ENCODE measurements at regions not wholly inside any gene's neighbourhood (a gene's known extent, or its start where the extent isn't known, plus 50 kb on each side); places are given as distances from the start of the nearest gene placed in this dataset.

GRCh38 chr6:43965628-43966373, 161.5 kb downstream of the MRPL14 start:
- DNase-seq: no peak

- no peak for DNase-seq
Observed at GRCh38 chr6:43964659-43965570, 162.3 kb downstream of the MRPL14 start.

- DNase-seq: no peak
Observed at GRCh38 chr6:43963877-43964658, 163.2 kb downstream of the MRPL14 start.

GRCh38 chr6:43963203-43963602, 164.0 kb downstream of the MRPL14 start:
- DNase-seq: no peak

- DNase-seq: no peak
Observed at GRCh38 chr6:43962458-43962857, 164.8 kb downstream of the MRPL14 start.

- no peak for DNase-seq
Observed at GRCh38 chr6:43957273-43957672, 170.0 kb downstream of the MRPL14 start.

- no peak for DNase-seq
Observed at GRCh38 chr6:43956478-43956877, 170.8 kb downstream of the MRPL14 start.

GRCh38 chr6:43954311-43955131, 172.7 kb downstream of the MRPL14 start:
- DNase-seq: no peak

GRCh38 chr6:43953794-43954310, 173.4 kb downstream of the MRPL14 start:
- no peak for DNase-seq

- no peak for DNase-seq
Observed at GRCh38 chr6:43953256-43953655, 174.0 kb downstream of the MRPL14 start.

GRCh38 chr6:43952746-43953145, 174.5 kb downstream of the MRPL14 start:
- DNase-seq: no peak

GRCh38 chr6:43951756-43952675, 175.2 kb downstream of the MRPL14 start:
- no peak for DNase-seq

- DNase-seq: no peak
Observed at GRCh38 chr6:43951063-43951755, 176.0 kb downstream of the MRPL14 start.

- DNase-seq: no peak
Observed at GRCh38 chr6:43950731-43951062, 176.6 kb downstream of the MRPL14 start.

GRCh38 chr6:43950051-43950605, 177.1 kb downstream of the MRPL14 start:
- no peak for DNase-seq

GRCh38 chr6:43949551-43949991, 177.7 kb downstream of the MRPL14 start:
- no peak for DNase-seq

GRCh38 chr6:43948527-43949485, 178.4 kb downstream of the MRPL14 start:
- DNase-seq: no peak

GRCh38 chr6:43947860-43948259, 177.8 kb downstream of the VEGFA start:
- no peak for DNase-seq

Measured in stimulated activated CD4-positive, alpha-beta T cell treated with anti-CD3 and anti-CD28 coated beads, Interleukin-12 subunit alpha, Interleukin-12 subunit beta, amount 100 ng/mL, for 4 hours (primary cell).